ENCODE measurements at regions not wholly inside any gene's neighbourhood (a gene's known extent, or its start where the extent isn't known, plus 50 kb on each side); places are given as distances from the start of the nearest gene placed in this dataset.

- no peaks in the 10 kb centered on the region for H3K4me1 ChIP-seq (ENCODE audit: control insufficient read depth in 2 of 2, insufficient read depth in 1 of 2, low read depth in 1 of 2, low read length in 2 of 2)
- no peak overlapping the region for H3K18ac ChIP-seq (ENCODE audit: low read length)
- no peak overlapping the region for H4K8ac ChIP-seq (ENCODE audit: low read depth, low read length)
- no peaks in the 10 kb centered on the region for H3K36me3 ChIP-seq (replicated peaks in 1 of 2; ENCODE audit: control insufficient read depth in 2 of 2, insufficient read depth in 2 of 2, low read length in 2 of 2)
- H2AK5ac ChIP-seq (ENCODE audit: low read depth, low read length): no peak overlapping the region
- H2BK12ac ChIP-seq (ENCODE audit: low read length): no peak overlapping the region
- no peak overlapping the region for H2BK5ac ChIP-seq (ENCODE audit: low read length)
- H3K27me3 ChIP-seq (ENCODE audit: control insufficient read depth in 3 of 3, insufficient read depth in 3 of 3, low read depth in 1 of 3, low read length in 3 of 3): no peaks in the 10 kb centered on the region
- no peaks in the 10 kb centered on the region for H3K9me3 ChIP-seq (replicated peaks in 1 of 2; ENCODE audit: control insufficient read depth in 2 of 2, insufficient read depth in 1 of 2, low read depth in 1 of 2, low read length in 2 of 2)
- no peak overlapping the region for H3K9ac ChIP-seq (ENCODE audit: low read depth, low read length, poor library complexity)
- H3K4ac ChIP-seq (ENCODE audit: low read length): no peak overlapping the region
- no peak overlapping the region for H3K23ac ChIP-seq (ENCODE audit: low read depth, low read length, poor library complexity)
- no peak for DNase-seq (ENCODE audit: low spot score)
- no CpG with 5 or more reads among the region's 2 CpGs for WGBS, 2 donors (ENCODE audit: extremely low coverage in 2 of 2, insufficient read length in 2 of 2, insufficient replicate concordance in 1 of 2)
- no peak overlapping the region for H2BK15ac ChIP-seq (ENCODE audit: low read length)
- H3K79me1 ChIP-seq (ENCODE audit: low read depth, low read length): no peaks in the 10 kb centered on the region
- no peak overlapping the region for H2AFZ ChIP-seq (ENCODE audit: low read length)
- no peak overlapping the region for H3K14ac ChIP-seq (ENCODE audit: low read length)
- H3K4me3 ChIP-seq (ENCODE audit: low read length in 2 of 2): no peak overlapping the region
- no peak overlapping the region for H3K4me2 ChIP-seq (ENCODE audit: insufficient read depth, low read length, poor library complexity, severe bottlenecking)
- H2BK120ac ChIP-seq (ENCODE audit: low read depth, low read length): no peak overlapping the region
- H4K91ac ChIP-seq (ENCODE audit: low read depth, low read length, poor library complexity): no peak overlapping the region
- no peak overlapping the region for H3K27ac ChIP-seq (replicated peaks; ENCODE audit: low read length)
These were observed 292.1 kb downstream of the GASK1B start for GRCh38 chr4:157880761-157881160.

DNA sequence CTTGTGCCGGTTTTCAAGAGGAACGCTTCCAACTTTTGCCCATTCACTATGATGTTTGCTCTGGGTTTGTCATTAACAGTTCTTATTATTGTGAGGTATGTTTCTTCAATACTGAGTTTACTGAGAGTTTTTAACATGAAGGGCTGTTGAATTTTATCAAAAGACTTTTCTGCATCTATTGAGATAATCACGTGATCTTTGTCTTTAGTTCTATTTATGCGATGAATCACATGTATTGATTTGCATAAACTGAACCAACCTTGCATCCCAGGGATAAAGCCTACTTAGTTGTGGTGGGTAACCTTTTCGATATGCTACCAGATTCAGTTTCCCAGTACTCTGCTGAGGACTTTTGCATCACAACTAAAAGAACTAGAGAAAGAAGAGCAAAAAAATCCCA, 318.0 kb downstream of the GASK1B start:
- Histone ChIP-seq H3K9me3 (replicated peaks in 1 of 2; ENCODE audit: control insufficient read depth in 2 of 2, insufficient read depth in 1 of 2, low read depth in 1 of 2, low read length in 2 of 2) (no peaks in the 10 kb centered on the region), H2BK12ac (ENCODE audit: low read length) (no peak overlapping the region), H3K4me3 (ENCODE audit: low read length in 2 of 2) (no peak overlapping the region), H2AFZ (ENCODE audit: low read length) (peak overlapping the region; percentile 24), H4K91ac (ENCODE audit: low read depth, low read length, poor library complexity) (no peak overlapping the region), H3K18ac (ENCODE audit: low read length) (no peak overlapping the region), H3K9ac (ENCODE audit: low read depth, low read length, poor library complexity) (no peak overlapping the region), H2BK120ac (ENCODE audit: low read depth, low read length) (no peak overlapping the region), H2BK5ac (ENCODE audit: low read length) (no peak overlapping the region), H3K36me3 (replicated peaks in 1 of 2; ENCODE audit: control insufficient read depth in 2 of 2, insufficient read depth in 2 of 2, low read length in 2 of 2) (no peaks in the 10 kb centered on the region), H3K23ac (ENCODE audit: low read depth, low read length, poor library complexity) (no peak overlapping the region), H3K4me1 (ENCODE audit: control insufficient read depth in 2 of 2, insufficient read depth in 1 of 2, low read depth in 1 of 2, low read length in 2 of 2) (no peaks in the 10 kb centered on the region), H2AK5ac (ENCODE audit: low read depth, low read length) (no peak overlapping the region), H3K4ac (ENCODE audit: low read length) (no peak overlapping the region), H3K4me2 (ENCODE audit: insufficient read depth, low read length, poor library complexity, severe bottlenecking) (no peak overlapping the region), H3K14ac (ENCODE audit: low read length) (no peak overlapping the region), H3K27ac (replicated peaks; ENCODE audit: low read length) (no peak overlapping the region), H4K8ac (ENCODE audit: low read depth, low read length) (no peak overlapping the region), H2BK15ac (ENCODE audit: low read length) (no peak overlapping the region), H3K27me3 (ENCODE audit: control insufficient read depth in 3 of 3, insufficient read depth in 3 of 3, low read depth in 1 of 3, low read length in 3 of 3) (no peaks in the 10 kb centered on the region), H3K79me1 (ENCODE audit: low read depth, low read length) (no peaks in the 10 kb centered on the region)
- no peak for DNase-seq (ENCODE audit: low spot score)
- no CpG with 5 or more reads among the region's 5 CpGs for WGBS, 2 donors (ENCODE audit: extremely low coverage in 2 of 2, insufficient read length in 2 of 2, insufficient replicate concordance in 1 of 2)

DNA sequence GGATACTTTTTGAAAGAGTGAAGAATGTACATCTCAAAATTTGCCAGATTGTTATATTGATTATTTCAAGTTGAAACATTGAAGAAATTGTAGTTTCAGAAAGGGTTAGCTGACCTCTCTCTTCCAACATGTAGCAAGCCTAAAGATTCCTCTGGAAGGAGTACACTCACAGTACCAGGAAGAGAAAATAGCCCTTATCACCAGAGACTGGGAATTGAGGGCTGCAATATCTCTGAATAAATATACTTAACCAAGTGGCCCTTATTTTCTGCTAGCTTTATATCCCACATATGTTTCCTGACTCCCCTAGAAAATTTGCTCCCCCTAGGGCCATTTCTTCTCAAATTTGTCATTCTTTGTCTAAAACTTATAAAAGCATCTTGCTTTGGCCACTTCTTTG, 332.2 kb downstream of the GASK1B start:
- Histone ChIP-seq H3K36me3 (replicated peaks in 1 of 2; ENCODE audit: control insufficient read depth in 2 of 2, insufficient read depth in 2 of 2, low read length in 2 of 2) (no peaks in the 10 kb centered on the region), H3K18ac (ENCODE audit: low read length) (no peak overlapping the region), H4K8ac (ENCODE audit: low read depth, low read length) (no peak overlapping the region), H3K14ac (ENCODE audit: low read length) (no peak overlapping the region), H3K23ac (ENCODE audit: low read depth, low read length, poor library complexity) (no peak overlapping the region), H2BK15ac (ENCODE audit: low read length) (no peak overlapping the region), H3K27ac (replicated peaks; ENCODE audit: low read length) (no peak overlapping the region), H3K4ac (ENCODE audit: low read length) (no peak overlapping the region), H2BK120ac (ENCODE audit: low read depth, low read length) (no peak overlapping the region), H3K4me3 (ENCODE audit: low read length in 2 of 2) (no peak overlapping the region), H3K9ac (ENCODE audit: low read depth, low read length, poor library complexity) (no peak overlapping the region), H2AK5ac (ENCODE audit: low read depth, low read length) (no peak overlapping the region), H3K4me1 (ENCODE audit: control insufficient read depth in 2 of 2, insufficient read depth in 1 of 2, low read depth in 1 of 2, low read length in 2 of 2) (no peaks in the 10 kb centered on the region), H2BK5ac (ENCODE audit: low read length) (no peak overlapping the region), H3K79me1 (ENCODE audit: low read depth, low read length) (no peaks in the 10 kb centered on the region), H3K4me2 (ENCODE audit: insufficient read depth, low read length, poor library complexity, severe bottlenecking) (no peak overlapping the region), H2BK12ac (ENCODE audit: low read length) (no peak overlapping the region), H2AFZ (ENCODE audit: low read length) (no peak overlapping the region), H4K91ac (ENCODE audit: low read depth, low read length, poor library complexity) (no peak overlapping the region), H3K27me3 (ENCODE audit: control insufficient read depth in 3 of 3, insufficient read depth in 3 of 3, low read depth in 1 of 3, low read length in 3 of 3) (no peaks in the 10 kb centered on the region), H3K9me3 (replicated peaks in 1 of 2; ENCODE audit: control insufficient read depth in 2 of 2, insufficient read depth in 1 of 2, low read depth in 1 of 2, low read length in 2 of 2) (no peaks in the 10 kb centered on the region)
- DNase-seq (ENCODE audit: low spot score): no peak

DNA sequence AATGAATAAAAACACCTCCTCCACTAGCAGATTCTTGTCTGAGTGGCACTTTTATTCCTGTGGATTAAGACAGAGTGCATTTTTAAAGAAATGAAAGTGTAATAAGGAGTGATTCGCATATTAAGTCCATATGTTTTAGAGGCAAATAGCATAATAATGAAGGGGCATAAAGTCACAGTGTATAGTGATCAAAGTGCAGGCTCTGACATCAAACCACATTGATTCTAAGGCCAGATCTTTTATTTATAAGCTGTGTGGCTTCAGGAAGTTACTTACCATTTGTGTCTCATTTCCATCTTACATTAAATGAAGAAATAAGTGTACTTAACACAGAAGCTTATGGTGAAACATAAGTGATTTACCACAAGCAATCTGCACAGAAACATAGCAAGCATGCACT, 332.8 kb downstream of the GASK1B start:
- Histone ChIP-seq H3K4me3 (ENCODE audit: low read length in 2 of 2) (no peak overlapping the region), H3K27me3 (ENCODE audit: control insufficient read depth in 3 of 3, insufficient read depth in 3 of 3, low read depth in 1 of 3, low read length in 3 of 3) (no peaks in the 10 kb centered on the region), H3K4me1 (ENCODE audit: control insufficient read depth in 2 of 2, insufficient read depth in 1 of 2, low read depth in 1 of 2, low read length in 2 of 2) (no peaks in the 10 kb centered on the region), H3K79me1 (ENCODE audit: low read depth, low read length) (no peaks in the 10 kb centered on the region), H3K4me2 (ENCODE audit: insufficient read depth, low read length, poor library complexity, severe bottlenecking) (no peak overlapping the region), H2BK120ac (ENCODE audit: low read depth, low read length) (no peak overlapping the region), H4K8ac (ENCODE audit: low read depth, low read length) (no peak overlapping the region), H3K27ac (replicated peaks; ENCODE audit: low read length) (no peak overlapping the region), H2AK5ac (ENCODE audit: low read depth, low read length) (no peak overlapping the region), H3K23ac (ENCODE audit: low read depth, low read length, poor library complexity) (no peak overlapping the region), H2BK15ac (ENCODE audit: low read length) (no peak overlapping the region), H3K14ac (ENCODE audit: low read length) (no peak overlapping the region), H3K4ac (ENCODE audit: low read length) (no peak overlapping the region), H3K9ac (ENCODE audit: low read depth, low read length, poor library complexity) (no peak overlapping the region), H3K9me3 (replicated peaks in 1 of 2; ENCODE audit: control insufficient read depth in 2 of 2, insufficient read depth in 1 of 2, low read depth in 1 of 2, low read length in 2 of 2) (no peaks in the 10 kb centered on the region), H2BK5ac (ENCODE audit: low read length) (no peak overlapping the region), H2AFZ (ENCODE audit: low read length) (peak overlapping the region; percentile 10), H2BK12ac (ENCODE audit: low read length) (no peak overlapping the region), H3K36me3 (replicated peaks in 1 of 2; ENCODE audit: control insufficient read depth in 2 of 2, insufficient read depth in 2 of 2, low read length in 2 of 2) (no peaks in the 10 kb centered on the region), H3K18ac (ENCODE audit: low read length) (no peak overlapping the region), H4K91ac (ENCODE audit: low read depth, low read length, poor library complexity) (no peak overlapping the region)
- no CpG with 5 or more reads among the region's 1 CpG for WGBS, 2 donors (ENCODE audit: extremely low coverage in 2 of 2, insufficient read length in 2 of 2, insufficient replicate concordance in 1 of 2)
- DNase-seq (ENCODE audit: low spot score): no peak
